Heart left ventricle (tissue), 16 donors: ENCODE measurements at regions not wholly inside any gene's neighbourhood (a gene's known extent, or its start where the extent isn't known, plus 50 kb on each side); places are given as distances from the start of the nearest gene placed in this dataset.

Experiments used
- ATAC-seq, 4 donors: fragments of 200-7000 bp; cut with Tn5 transposase; one replicate each; pipeline ENCODE4 v1.9.1; 2020 to 2022; ENCODE audit warnings: moderate library complexity in 4 of 4, mild to moderate bottlenecking in 3 of 4, moderate number of reproducible peaks in 1 of 4
- DNase-seq, 5 donors: peaks; one replicate each; pipeline ENCODE4 v3.0.0-alpha.2; 2020
- H3K27ac ChIP-seq, 12 donors: fragments of 200-600 bp; sonication (generic) in 4 of 12; one replicate each; pipeline versions ENCODE4 v1.5.0 to v1.8.0; 2016 to 2022; ENCODE audit warnings: mild to moderate bottlenecking in 2 of 12
- H3K27me3 ChIP-seq, 9 donors: fragments of 200-600 bp; sonication (generic) in 2 of 9; one replicate each; pipeline versions ENCODE4 v1.5.1 to v1.8.0; 2016 to 2022; ENCODE audit warnings: mild to moderate bottlenecking in 3 of 9
- H3K36me3 ChIP-seq, 9 donors: fragments of 200-600 bp; sonication (generic) in 2 of 9; one replicate each; pipeline versions ENCODE4 v1.5.0 to v1.8.0; 2018 to 2022; ENCODE audit warnings: mild to moderate bottlenecking in 2 of 9
- H3K4me1 ChIP-seq, 12 donors: fragments of 200-600 bp; sonication (generic) in 4 of 12; one replicate each; pipeline versions ENCODE4 v1.5.0 to v1.8.0; 2016 to 2022; ENCODE audit warnings: mild to moderate bottlenecking in 3 of 12
- H3K4me3 ChIP-seq, 12 donors: fragments of 200-600 bp; sonication (generic) in 4 of 12; one replicate each; pipeline versions ENCODE4 v1.5.0 to v1.8.0; 2017 to 2022; ENCODE audit warnings: mild to moderate bottlenecking in 9 of 12, moderate library complexity in 4 of 12
- H3K9me3 ChIP-seq, 12 donors: fragments of 200-600 bp; sonication (generic) in 4 of 12; one replicate each; pipeline versions ENCODE4 v1.5.0 to v1.8.0; 2016 to 2022; ENCODE audit warnings: mild to moderate bottlenecking in 1 of 12
- POLR2A ChIP-seq, 2 donors: fragments of 450-650 bp; IDR thresholded peaks; one replicate each; pipeline ENCODE4 v1.6.1; 2017; ENCODE audit warnings: antibody characterized with exemption in 2 of 2, mild to moderate bottlenecking in 2 of 2, moderate library complexity in 2 of 2
- WGBS, 4 donors: extraction: QIAGEN DNeasy Blood & Tissue Kit in 2 of 4; methylation state at CpG; one replicate each; pipeline versions ENCODE4 v1.1.5 to v1.1.7; 2013 to 2018; 5-methylcytosine and 5-hydroxymethylcytosine counted together
- intact Hi-C, 10 donors: fragments of 100-400 bp; cut with DNase I; formaldehyde crosslinking; loops; one replicate each; pipeline versions ENCODE4 v1.11.1 to v1.14.2; 2022
- TF ChIP-seq, protein P1 (sequence below), 12 donors: fragments of 200-600 bp; sonication (generic) in 4 of 12; IDR thresholded peaks; one replicate each; pipeline versions ENCODE4 v1.5.0 to v1.8.0; 2018 to 2022; ENCODE audit warnings: antibody characterized with exemption in 12 of 12, mild to moderate bottlenecking in 5 of 12
- donor health status: ischemic (EF 13 %, LVEDD 7.1; RV severe dilation, severe dysfunction).
- donor health status: healthy with polysubstance abuse.
- donor health status: DM: no; HTN: yes; CAD: no.
- donor health status: DM: no; HTN: no; CAD: no.
- donor health status: ischemic (EF 25% LVEDD 6.9; RV normal size, moderate dysfunction).
- donor health status: ischemic (EF 25% LVEDD 5.7; RV mildly dilated, moderate dysfunction).
- donor health status: healthy.
- donor health status: DM: yes; HTN: yes; CAD: no.
- donor health status: ischemic (EF 35%, LVEDD 5.7; RV mildly dilated, moderate dysfunction).
- donor health status: nonischemic (EF 11% LVEDD 7.7; RV severe dilation, severe dysfunction).
- donor health status: DM: yes; HTN: yes; CAD: no.
- donor health status: PGD.
- donor health status: ischemic (EF 29% LVEDD 5.4; RV normal size, mild dysfunction).
- donor health status: nonischemic (EF 23%, LVEDD 6.1; RV moderate dilation, normal function).

DNA sequence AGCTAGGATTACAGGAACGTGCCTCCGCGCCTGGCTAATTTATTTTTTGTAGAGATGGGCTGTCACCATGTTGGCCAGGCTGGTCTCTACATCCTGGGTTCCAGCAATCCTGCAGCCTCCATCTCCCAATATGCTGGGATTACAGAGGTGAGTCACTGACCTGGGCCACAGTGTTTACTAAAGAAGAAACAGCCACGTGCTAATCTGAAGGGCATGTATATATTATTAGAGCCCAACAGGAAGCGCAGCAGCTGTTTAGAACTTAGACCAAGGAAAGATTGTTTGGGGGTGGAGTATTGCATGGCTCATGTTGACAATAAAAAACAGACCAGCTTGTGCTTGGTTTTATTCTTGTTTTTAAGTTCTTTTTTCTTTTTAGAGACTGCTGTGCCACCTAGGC is 60.2 kb downstream of the HAPSTR1 start:
- DNase-seq (no peak), ATAC-seq (no peak)
- peaks cover 0 to 10% (median 0%) of the 10 kb centered on the region in 9 donors for H3K27me3 ChIP-seq
- intact Hi-C loops, result no loop called here
- 72 to 85% (median 74%) methylated on average over 5 of the region's 5 CpGs for WGBS, 4 donors
- H3K27ac ChIP-seq, result no peak overlapping the region
- H3K9me3 ChIP-seq, result no peaks in the 10 kb centered on the region
- no peaks in the 10 kb centered on the region for H3K36me3 ChIP-seq
- TF ChIP-seq, protein P1, sequence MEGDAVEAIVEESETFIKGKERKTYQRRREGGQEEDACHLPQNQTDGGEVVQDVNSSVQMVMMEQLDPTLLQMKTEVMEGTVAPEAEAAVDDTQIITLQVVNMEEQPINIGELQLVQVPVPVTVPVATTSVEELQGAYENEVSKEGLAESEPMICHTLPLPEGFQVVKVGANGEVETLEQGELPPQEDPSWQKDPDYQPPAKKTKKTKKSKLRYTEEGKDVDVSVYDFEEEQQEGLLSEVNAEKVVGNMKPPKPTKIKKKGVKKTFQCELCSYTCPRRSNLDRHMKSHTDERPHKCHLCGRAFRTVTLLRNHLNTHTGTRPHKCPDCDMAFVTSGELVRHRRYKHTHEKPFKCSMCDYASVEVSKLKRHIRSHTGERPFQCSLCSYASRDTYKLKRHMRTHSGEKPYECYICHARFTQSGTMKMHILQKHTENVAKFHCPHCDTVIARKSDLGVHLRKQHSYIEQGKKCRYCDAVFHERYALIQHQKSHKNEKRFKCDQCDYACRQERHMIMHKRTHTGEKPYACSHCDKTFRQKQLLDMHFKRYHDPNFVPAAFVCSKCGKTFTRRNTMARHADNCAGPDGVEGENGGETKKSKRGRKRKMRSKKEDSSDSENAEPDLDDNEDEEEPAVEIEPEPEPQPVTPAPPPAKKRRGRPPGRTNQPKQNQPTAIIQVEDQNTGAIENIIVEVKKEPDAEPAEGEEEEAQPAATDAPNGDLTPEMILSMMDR (IDR thresholded peaks at IDR 0.05), result no peak
- TF ChIP-seq POLR2A (IDR thresholded peaks at IDR 0.05), result no peak
- H3K4me3 ChIP-seq, result no peak overlapping the region
- no peaks in the 10 kb centered on the region for H3K4me1 ChIP-seq

DNA sequence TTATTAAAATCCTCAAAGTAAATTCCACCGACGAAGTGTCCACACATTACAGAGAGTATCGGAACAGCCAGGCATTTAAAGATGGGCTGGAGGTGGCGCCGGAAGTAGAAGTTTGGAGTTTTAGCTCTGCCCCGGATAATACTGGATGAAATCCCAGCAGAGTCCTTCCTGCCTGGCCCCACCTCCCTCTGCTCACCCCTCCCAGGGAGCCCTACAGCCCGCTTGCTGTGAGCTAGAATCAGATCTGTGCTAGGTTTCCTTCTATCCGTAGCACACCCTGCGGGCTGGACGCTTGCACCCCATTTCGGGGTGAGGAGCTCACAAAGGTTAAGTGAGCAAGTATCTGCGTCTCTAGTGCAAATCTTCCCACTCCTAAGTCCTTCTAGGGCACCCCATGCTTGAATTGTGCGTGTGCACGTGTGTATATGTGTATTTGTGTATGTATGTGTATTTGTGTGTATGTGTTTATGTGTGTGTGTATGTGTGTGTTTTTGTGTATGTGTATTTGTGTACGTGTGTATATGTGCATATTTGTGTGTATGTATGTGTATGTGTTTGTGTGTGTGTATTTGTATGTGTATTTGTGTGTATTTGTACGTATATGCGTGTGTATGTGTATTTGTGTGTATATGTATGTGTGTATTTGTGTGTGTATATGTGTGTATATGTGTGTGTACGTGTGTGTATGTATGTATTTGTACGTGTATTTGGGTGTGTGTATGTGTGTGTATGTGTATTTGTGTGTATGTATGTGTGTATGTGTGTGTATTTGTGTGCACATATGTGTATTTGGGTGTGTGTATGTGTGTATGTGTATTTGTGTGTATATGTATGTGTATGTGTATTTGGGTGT is 61.4 kb downstream of the HAPSTR1 start:
- no peaks in the 10 kb centered on the region for H3K9me3 ChIP-seq
- no peak overlapping the region for H3K4me3 ChIP-seq
- no peaks in the 10 kb centered on the region for H3K36me3 ChIP-seq
- no peak for ATAC-seq
- 75 to 89% (median 87%) methylated on average over 19 of the region's 19 CpGs for WGBS, 4 donors
- peaks cover 0 to 19% (median 0%) of the 10 kb centered on the region in 9 donors for H3K27me3 ChIP-seq
- intact Hi-C loops, result no loop called here
- H3K27ac ChIP-seq, result no peak overlapping the region
- TF ChIP-seq POLR2A (IDR thresholded peaks at IDR 0.05), result no peak
- TF ChIP-seq, protein P1 (IDR thresholded peaks at IDR 0.05), result no peak
- DNase-seq, result peak in 1 of 5 donors; percentile 49
- no peaks in the 10 kb centered on the region for H3K4me1 ChIP-seq

DNA sequence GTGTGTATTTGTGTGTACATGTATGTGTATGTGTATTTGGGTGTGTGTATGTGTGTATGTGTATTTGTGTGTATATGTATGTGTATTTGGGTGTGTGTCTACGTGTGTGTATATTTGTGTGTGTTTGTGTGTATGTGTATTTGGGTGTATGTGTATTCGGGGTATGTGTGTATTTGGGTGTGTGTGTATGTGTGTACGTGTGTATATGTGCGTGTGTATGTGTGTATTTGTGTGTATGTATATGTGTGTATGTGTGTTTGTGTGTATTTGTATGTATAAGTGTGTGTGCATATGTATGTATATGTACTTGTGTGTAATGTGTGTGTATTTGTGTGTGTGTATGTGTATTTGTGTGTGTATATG is 62.0 kb downstream of the HAPSTR1 start:
- Histone ChIP-seq H3K9me3 (no peaks in the 10 kb centered on the region), H3K27ac (no peak overlapping the region), H3K4me1 (no peaks in the 10 kb centered on the region), H3K4me3 (no peak overlapping the region), H3K27me3 (peaks cover 0 to 20% (median 0%) of the 10 kb centered on the region in 9 donors), H3K36me3 (no peaks in the 10 kb centered on the region)
- DNase-seq (no peak), ATAC-seq (no peak)
- TF ChIP-seq, protein P1 (IDR thresholded peaks at IDR 0.05), result no peak
- TF ChIP-seq POLR2A (IDR thresholded peaks at IDR 0.05), result no peak
- intact Hi-C loops, result no loop called here
- whole genome bisulfite sequencing, 4 donors, result 72 to 96% (median 76%) methylated on average over 4 of the region's 4 CpGs

DNA sequence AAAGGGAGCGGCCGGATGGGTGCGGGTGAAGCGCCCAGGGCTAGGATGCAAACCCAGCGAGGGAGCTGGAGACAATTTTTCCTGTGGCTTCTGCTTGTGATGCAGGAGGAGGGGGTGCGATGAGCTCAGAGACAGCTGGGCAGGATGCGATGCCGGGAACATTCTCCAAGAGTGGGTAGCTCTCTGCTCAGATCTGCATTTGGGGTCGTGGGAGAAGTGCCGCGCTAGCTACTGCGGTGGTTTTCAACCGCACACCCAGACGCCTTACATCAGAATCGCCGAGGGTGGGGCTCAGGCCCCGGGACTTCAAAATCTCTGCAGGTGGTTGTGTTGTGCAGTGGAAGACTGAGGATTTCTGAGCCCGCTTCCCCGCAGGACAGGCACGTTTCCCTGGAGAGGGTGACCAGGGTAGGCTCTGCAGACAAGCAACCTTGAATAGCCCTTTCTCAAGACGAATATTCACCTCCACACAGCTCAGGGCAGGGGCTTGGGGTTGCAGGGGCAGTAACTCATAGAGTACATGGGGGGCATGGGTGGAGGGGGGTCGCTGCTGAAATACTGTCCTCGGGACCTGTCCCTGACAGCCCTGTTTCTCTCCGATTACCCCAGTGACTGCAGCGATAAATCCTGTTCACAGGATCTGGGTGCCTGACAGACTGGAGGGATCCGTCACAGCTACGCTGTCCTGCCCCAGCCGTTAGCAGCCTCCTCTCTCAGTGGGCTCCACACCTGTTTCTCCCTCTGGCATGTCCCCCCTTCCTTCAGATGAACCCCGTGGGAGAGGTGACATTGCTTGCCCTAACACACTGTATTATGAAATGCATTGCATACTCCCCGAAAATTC is 63.3 kb downstream of the HAPSTR1 start:
- H3K27me3 ChIP-seq, result peaks cover 0 to 20% (median 0%) of the 10 kb centered on the region in 9 donors
- H3K9me3 ChIP-seq, result no peaks in the 10 kb centered on the region
- DNase-seq, result peak in 1 of 5 donors; percentile 20
- H3K36me3 ChIP-seq, result no peaks in the 10 kb centered on the region
- intact Hi-C loops, result no loop called here
- TF ChIP-seq, protein P1 (IDR thresholded peaks at IDR 0.05), result no peak
- TF ChIP-seq POLR2A (IDR thresholded peaks at IDR 0.05), result no peak
- H3K27ac ChIP-seq, result no peak overlapping the region
- no peaks in the 10 kb centered on the region for H3K4me1 ChIP-seq
- ATAC-seq, result no peak
- WGBS, 4 donors, result 54 to 64% (median 57%) methylated on average over 26 to 30 of the region's 30 CpGs
- no peak overlapping the region for H3K4me3 ChIP-seq
